GM10248 (cell line): ENCODE measurements at regions not wholly inside any gene's neighbourhood (a gene's known extent, or its start where the extent isn't known, plus 50 kb on each side); places are given as distances from the start of the nearest gene placed in this dataset.

Experiments
- CTCF ChIA-PET: fragments of 300-600 bp; sonication (Branson Sonifier 250); formaldehyde crosslinking; extraction: SDS; loops from one replicate; lab custom pipeline; 2021; ENCODE audit warnings: antibody characterized with exemption; lab: Yijun Ruan, JAX
- POLR2A ChIA-PET: fragments of 350-650 bp; sonication (Branson Sonifier 250); formaldehyde crosslinking; extraction: SDS; loops from one replicate; lab custom pipeline; 2020; ENCODE audit warnings: antibody characterized with exemption; lab: Yijun Ruan, JAX
- DNase-seq: peaks from one replicate; pipeline ENCODE4 v3.0.0; 2012; ENCODE audit errors: extremely low spot score
- CTCF ChIP-seq: IDR thresholded peaks from 2 replicates; pipeline ENCODE4 v1.5.1; 2012; ENCODE audit warnings: mild to moderate bottlenecking, low read depth; ENCODE audit errors: extremely low read depth, missing control alignments, control extremely low read depth

GRCh38 chr10:20622531-20623211 is 274.4 kb downstream of the NEBL start:
- no peak for DNase-seq
- ChIA-PET CTCF (interaction anchor here (0.6 kb wide), 1 partner anchor 17 kb away, joined by 3 read pairs; no protein-coding TSS in a partner anchor), POLR2A (no interaction called here)
- TF ChIP-seq CTCF: no peak

GRCh38 chr10:20620981-20621380 is 276.1 kb downstream of the NEBL start:
- TF ChIP-seq CTCF: no peak
- CTCF ChIA-PET: no interaction called here
- no peak for DNase-seq
- POLR2A ChIA-PET: no interaction called here

GRCh38 chr10:20618011-20618547 is 279.0 kb downstream of the NEBL start:
- DNase-seq: no peak
- no peak for TF ChIP-seq CTCF
- ChIA-PET CTCF (interaction anchor here (1.3 kb wide), 1 partner anchor 23 kb away, joined by 3 read pairs; no protein-coding TSS in a partner anchor), POLR2A (no interaction called here)

- CTCF ChIA-PET: interaction anchor here (1.3 kb wide), 1 partner anchor 22 kb away, joined by 3 read pairs; no protein-coding TSS in a partner anchor
- DNase-seq: no peak
Observed at GRCh38 chr10:20616918-20617810, 279.9 kb downstream of the NEBL start.

GRCh38 chr10:20616056-20616671 is 280.9 kb downstream of the NEBL start:
- TF ChIP-seq CTCF: no peak
- POLR2A ChIA-PET: no interaction called here
- CTCF ChIA-PET: interaction anchor here (1.0 kb wide), 1 partner anchor 9 kb away, joined by 3 read pairs; no protein-coding TSS in a partner anchor
- no peak for DNase-seq

More at GRCh38 chr10:20616918-20617810, 279.9 kb downstream of the NEBL start:
- no peak for TF ChIP-seq CTCF
- POLR2A ChIA-PET: no interaction called here

- TF ChIP-seq CTCF: no peak
- POLR2A ChIA-PET: no interaction called here
- CTCF ChIA-PET: interaction anchor here (1.0 kb wide), 1 partner anchor 9 kb away, joined by 3 read pairs; no protein-coding TSS in a partner anchor
- DNase-seq: no peak
Observed at GRCh38 chr10:20615395-20615794, 281.7 kb downstream of the NEBL start.
